ENCODE measurements at regions not wholly inside any gene's neighbourhood (a gene's known extent, or its start where the extent isn't known, plus 50 kb on each side); places are given as distances from the start of the nearest gene placed in this dataset.

DNA sequence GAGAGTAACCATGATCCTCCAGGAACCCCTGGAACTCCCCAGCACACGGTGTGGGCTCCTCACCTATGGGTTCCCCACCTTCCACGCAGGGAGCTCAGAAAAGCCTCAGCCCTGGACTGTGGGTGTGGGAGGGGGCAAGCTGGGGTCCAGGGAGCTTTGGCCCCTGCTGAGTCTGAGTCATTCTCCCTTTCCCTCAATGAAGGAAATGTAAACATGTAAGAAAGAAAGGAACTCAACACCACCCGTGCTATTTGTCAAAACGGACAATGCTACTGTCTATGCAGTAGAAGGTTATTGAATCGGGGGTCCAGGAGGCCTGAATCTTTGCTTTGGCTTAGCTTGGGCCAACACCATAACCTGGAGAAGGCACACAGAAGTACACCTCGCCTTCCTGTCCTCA is 222.8 kb downstream of the PMP22 start:
- DNase-seq (ENCODE audit: low read depth, low spot score): no peak

DNA sequence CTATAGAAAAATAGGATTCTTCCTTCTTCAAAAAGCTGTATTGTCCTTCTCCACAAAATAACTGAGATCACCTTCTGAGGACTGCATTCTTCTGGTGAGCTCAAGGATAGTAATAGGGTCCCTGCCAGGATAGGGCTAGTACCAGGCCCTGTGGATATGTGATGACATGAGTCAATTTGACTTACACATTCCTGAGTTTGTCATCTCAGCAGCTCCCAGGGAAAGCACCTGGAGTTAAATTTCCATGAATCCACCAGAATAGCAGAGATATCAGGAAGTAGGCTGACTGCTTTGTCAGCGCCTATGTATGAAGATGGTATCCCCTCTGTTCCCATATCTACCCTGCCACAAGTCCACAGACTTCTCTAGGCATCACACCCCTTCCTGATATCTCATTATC is 225.8 kb downstream of the PMP22 start:
- no peak for DNase-seq (ENCODE audit: low read depth, low spot score)

DNA sequence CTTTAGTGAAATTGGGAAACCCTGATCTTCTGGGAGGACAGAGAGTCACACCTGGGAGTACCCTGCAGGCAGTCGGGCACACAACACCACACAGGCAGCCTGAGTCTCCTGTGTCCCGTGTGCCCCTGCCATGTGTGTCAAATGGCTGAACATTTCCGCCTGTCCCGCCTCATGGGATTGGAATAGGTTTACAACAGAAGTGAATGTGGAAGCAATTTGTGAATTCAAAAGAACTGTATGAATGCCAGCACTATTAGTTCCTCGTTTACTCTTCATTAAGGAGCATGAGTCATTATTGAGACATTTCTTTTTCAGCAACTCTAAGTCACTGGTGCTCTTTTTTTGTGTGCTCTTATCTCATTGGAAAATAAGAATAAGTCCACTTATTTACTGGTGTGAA is 226.5 kb downstream of the PMP22 start:
- no peak for DNase-seq (ENCODE audit: low read depth, low spot score)

DNA sequence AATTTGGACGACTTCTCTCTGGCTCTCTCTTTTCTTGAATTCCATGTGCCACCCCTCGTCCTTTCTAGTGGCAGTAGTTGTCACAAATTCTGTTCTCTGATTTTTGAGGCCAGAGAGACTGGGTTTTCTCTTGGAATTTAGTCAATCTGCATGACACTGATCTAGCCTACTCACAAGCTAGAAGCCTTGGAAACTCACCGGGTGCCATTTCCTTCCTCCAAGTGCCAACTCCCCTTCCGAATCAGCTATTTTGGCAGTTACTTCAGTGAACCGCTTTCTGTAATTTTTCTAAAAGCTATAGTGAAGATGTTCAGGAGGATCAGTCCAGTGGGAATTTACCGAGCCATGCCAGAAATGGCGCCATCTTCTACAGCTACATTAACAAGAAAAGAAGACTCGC is 228.9 kb downstream of the PMP22 start:
- no peak for DNase-seq (ENCODE audit: low read depth, low spot score)

DNA sequence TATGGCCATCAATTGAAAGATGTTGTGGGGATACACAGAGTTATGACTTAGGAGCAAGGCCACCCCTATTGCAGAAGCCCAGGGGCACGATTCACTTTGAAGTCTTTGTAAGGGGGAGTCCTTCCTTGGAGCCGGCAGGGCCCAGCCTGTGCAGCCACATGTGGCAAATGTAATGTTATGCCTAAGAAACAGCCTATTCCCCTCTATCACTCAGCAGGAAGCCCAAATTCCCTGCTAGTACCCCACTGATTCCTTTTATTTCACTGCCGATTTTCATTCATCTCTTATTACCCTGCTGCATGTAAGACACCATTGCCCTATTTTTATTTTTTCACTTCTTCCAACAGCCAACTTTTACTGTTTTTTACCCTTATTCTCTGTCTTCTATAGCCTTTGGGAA is 233.2 kb downstream of the PMP22 start:
- no peak for DNase-seq (ENCODE audit: low read depth, low spot score)

DNA sequence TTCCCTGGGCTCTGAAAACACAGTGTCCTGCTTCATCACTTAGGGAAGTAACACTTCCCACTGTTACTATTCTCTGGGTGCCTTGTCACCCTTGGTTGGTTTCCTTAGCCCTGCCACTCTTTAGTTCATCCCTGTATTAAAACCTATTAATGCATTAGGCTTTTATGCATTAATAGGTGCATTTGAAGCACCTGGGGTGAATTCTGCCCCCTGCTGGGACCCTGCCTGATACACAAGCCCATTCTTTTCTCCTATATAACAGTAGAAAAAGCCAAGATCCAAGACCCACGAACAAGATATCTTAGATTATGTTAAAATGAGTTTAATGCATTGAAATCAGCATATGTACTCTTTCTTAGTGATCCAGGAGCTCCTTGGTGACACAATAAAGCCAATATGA is 235.7 kb downstream of the PMP22 start:
- no peak for DNase-seq (ENCODE audit: low read depth, low spot score)

DNA sequence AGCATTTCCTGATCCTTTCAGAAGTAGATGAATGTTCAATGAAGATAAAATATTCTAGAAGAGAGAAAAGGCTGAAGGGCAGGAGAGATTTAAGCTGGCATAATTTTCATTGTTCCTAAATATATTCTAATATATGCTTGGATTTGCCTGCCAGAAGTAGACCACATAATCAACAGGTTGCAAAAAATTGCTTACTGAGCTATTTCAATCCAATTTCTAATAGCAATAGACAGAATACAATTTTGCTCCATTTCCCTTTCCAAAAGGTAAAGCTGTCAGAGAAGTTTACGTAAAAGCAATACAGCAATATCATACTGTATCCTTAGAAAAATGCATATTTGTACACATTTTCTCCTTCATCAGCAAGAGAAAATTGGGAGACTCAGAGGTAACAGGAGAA is 237.3 kb downstream of the PMP22 start:
- no peak for DNase-seq (ENCODE audit: low read depth, low spot score)

DNA sequence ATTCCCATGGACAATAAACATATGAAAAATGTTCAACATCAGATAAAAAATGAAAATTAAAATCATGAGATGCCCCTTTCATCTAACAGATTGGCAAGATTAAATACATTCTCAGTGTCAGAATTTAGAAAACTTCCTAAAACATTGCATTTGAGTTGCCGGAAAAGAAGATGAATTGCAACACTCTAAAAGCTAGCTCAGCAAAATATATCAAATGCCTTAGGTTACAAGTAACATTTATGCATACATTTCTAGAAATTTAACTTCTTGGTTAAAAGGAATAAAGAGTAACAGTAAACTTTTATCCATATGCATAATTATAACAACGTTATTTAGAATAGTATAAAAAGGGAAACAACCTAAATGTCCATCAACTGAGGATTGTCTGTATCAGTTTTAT is 239.0 kb downstream of the PMP22 start:
- no peak for DNase-seq (ENCODE audit: low read depth, low spot score)

DNA sequence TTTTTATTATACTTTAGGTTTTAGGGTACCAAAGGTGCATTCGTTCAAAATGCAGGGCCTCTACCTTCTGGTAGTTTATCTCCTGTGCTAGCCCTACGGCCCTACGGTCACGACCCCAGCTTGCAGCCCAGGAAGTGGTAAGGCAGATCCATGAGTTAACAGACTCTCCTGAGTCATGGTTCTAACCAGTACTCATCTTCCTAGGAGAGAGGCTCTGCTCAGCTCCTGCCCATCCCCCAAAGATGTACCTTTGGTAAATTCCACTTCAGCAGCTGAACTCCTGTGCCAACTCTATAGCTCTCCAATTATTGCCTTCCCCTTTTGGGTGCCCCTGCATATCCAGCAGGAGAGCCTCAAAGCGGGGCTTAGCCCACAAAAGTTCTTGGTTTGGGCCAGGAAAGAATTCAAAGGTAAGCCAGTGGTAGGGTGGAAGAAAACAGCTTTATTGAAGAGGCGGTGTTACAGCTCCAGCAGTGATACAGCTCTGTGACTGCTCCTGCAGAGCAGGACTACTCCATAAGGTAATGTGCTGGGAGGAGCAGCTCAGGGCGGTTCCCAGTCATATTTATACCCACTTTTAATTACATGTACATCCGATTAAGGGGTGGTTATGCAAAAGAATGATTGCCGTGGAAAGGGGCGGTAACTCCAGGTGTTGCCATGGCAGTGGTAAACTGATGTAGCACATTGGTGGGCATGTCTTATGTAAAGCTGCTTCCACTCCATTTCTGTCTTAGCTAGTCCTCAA is 241.4 kb downstream of the PMP22 start:
- DNase-seq (ENCODE audit: low read depth, low spot score): no peak

DNA sequence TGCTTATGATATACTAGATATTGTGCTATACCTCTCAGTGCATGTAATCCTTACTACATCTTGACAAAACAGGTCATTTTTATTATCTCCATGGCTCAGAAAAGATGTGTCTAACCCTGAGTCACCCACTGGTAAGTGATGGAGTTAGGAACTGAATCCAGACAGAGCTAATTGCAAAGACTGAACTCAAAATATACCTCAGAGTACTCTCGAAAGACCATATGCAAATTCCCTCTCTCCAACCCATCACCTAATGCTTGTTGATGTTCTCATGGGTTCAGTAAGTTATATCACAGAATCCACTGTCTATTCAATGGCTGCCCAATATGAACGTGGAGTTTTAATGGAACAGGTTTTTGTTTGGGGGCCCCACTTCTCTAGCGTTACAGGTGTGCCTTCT is 246.0 kb downstream of the PMP22 start:
- no peak for DNase-seq (ENCODE audit: low read depth, low spot score)

DNA sequence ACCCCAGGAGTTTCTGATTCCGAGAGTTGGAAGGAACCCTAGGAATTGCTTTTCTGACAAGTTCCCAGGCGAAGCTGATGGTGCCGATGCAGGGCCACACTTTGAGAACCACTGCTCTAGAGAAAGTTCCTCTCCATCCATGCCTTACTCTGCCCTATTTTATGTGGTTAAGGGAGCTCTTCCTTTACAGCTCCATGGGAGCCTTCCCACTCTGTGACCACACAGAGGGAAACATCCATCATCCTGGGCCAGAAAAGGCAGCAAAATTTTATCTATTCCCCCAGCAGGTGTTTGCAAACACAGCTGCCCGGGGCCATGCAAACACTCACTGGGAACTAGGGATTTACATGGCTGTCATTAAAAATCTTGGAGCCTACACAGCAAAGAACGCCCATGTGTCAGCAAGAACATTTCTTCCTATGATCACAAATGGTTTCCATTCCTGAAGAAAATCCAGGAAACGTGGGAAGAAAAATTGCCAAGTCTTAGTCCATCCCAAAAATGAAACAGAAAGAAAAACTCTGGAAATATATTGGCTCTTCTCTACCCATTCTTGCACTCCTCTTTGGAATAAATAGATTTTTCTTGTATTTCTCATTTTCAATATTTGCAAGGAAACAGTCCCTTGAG is 252.7 kb downstream of the PMP22 start:
- no peak for DNase-seq (ENCODE audit: low read depth, low spot score)

DNA sequence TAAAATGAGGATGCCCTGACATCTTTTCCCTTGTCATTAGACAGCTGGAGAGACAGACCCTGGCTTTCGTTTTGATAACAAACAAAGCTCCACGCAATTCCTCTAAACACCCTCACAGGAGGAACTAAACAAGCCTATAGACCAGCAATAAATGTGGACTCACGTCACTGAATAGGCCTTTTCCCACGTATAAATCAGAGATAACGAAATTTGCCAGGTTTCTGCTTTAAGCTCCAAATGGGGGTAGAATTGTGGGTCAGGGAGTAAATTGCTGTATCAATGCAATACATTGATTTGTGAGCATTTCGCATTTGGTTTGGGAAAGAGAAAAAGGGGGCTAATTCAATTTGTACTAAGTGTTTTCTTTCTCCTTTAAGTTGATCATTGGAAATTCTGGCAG is 256.0 kb downstream of the PMP22 start:
- no peak for DNase-seq (ENCODE audit: low read depth, low spot score)

DNA sequence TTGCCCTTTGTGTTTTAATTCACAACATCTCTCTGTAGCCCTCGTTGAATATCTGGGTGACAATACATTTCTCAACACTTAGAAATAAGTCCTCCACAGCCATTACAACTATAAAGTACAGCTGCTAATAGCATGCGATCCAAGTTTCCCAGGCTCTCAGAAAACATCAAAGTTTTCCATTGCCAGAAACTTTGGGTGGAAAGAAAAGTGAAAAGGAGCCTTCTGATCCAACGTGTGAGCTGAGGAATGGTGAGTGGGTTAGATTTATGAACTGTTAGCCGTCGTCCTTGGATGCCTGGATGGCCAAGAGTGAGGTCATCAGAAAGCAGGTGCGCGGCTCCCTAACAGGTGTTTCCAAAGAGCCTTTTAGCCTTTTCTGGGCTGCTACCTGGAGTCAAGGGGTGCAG is 258.0 kb downstream of the PMP22 start:
- no peak for DNase-seq (ENCODE audit: low read depth, low spot score)

DNA sequence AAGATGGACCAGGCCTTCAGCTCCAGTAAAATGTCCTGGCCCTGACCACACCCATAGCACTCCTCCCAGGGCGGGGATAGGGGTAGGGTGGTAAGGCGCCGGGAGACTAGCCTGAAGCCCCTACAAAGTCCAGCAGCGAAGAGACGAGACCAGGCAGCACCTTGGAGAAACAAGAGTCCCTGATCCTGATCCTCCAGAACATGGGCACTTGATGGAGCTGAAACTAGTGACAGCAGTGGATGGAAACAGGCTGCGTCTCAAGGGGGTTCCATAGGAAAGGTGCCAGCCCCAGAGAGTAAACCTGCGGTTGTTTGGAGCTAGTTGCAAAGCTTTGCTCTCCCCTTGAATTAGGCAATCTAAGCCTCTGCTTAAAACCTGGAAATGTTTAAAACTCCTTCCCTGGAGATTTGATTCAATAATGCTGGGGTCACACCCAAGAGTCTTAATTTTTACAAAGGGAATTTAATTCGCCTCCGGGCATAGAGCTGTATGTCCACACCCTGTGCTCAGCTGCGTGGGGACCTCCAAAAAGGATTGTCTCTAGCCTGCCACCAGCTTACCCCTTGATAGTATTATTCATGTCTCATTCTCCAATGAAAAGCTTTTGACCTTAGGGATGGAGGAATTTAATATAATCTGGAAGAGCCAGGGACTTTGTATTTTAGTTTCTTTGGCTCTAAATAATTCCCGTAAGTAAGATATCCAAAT is 258.6 kb downstream of the PMP22 start:
- no peak for DNase-seq (ENCODE audit: low read depth, low spot score)

DNA sequence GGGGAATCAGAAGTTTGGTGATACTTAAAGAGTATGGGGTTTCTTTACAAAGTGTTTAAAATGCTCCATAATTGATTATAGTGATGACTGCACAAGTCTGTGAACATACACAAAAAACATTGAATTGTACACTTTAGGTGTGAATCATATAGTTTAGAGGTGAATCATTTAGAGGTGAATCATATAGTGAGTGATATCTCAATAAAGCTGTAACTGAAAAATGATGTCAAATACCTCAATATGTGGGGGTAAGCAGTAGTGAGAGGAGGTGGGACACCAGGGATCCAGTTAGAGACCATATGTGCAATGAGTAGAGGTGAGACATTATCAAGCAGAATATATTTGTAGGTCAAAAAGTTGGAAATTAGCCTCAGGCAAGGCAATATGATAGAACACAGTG is 264.5 kb downstream of the PMP22 start:
- no peak for DNase-seq (ENCODE audit: low read depth, low spot score)

DNA sequence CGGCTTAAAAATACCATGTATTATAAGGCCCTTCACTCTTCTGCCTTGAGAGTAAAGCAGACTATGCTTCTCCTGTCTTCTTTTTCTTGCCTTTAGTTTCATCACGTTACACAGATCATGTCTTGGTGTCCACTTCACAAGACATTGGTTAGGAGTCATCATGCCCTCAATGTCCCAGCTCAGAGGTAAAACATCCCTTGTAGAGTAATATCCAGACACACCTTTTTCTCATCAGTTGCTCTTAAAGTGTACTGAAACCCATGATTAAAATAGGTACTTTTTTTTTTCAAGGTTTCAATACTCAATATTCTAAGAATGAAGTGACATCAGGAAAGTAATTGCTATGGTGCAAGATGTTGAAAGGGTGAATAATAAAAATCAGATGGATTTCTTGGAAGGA is 267.8 kb downstream of the PMP22 start:
- no peak for DNase-seq (ENCODE audit: low read depth, low spot score)

DNA sequence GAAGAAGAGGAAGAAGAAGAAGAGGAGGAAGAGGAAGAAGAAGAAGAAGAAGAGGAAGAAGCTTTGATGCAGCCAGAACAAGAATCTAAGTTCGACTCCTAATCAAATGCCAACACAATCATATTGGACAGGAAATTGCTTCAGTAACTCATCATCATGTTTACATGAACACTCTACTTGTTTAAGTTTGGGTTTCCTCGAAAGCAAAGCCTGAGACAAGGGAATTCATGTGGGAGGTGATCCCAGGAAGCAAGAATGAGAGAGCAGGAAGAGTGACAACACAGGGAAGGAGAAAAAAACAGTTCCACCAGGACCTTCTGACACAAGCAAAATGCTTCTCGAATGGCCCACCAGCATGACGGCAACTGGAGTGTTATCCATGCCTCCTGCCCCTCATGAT is 279.0 kb downstream of the PMP22 start:
- DNase-seq (ENCODE audit: low read depth, low spot score): no peak

DNA sequence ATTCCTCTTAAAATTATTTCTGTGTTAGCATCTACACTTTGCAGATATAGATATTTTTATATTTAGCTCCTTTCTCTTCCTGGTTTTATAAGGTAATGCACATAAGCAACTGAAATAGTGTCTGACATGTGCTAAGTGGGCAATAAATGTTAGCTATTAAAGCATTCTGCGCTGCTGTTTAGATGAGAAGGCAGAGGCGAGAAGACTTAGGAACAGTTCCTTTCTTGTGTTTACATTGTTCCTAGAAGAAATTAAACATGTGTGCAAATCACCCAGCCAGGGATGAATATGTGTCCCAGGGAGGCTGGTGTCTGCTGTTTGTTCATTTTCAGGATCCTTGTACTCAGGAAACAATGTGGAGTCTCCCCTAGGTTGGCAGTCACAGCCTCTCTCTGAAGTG is 292.3 kb downstream of the PMP22 start:
- DNase-seq (ENCODE audit: low read depth, low spot score): no peak

DNA sequence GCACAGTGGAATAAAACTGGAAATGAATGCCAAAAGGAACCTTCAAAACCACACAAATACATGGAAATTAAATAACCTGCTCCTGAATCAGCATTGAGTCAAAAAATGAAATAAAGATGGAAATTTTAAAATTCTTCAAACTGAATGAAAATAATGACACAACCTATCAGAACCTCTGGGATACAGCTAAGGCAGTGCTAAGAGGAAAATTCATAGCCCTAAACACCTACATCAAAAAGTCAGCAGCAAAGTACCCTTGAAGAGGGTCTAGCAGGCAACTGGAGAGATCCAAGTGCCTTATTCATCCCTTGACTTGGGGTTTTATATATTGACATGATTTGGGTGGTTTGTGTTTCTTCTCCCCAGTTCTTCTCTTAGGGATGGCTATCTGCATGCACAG is 294.1 kb downstream of the PMP22 start:
- DNase-seq (ENCODE audit: low read depth, low spot score): no peak

DNA sequence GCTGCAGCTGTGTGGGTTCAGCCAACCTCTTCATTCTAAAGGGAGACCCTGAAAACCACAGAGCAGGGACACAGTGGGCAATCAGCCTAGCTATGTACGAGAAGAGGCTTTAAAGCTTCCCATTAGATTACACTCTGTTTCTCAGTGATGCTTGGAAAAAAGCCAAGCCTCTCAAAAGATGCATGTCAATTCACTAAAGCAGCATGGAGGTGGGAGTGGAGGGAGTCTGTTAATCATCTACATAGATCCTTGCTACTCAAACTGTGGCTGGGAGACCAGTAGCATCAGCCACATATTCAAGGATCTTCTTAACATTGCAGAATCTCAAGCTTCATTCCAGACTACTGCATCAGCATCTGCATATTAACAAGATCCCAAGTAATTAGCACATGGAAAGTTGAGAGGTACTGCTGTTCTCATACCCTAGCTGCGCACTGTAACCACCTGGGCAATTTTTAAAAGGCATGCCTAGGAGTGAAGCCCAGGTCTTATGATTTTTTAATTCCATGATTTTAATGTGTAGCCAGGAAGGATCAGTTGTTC is 305.9 kb downstream of the PMP22 start:
- DNase-seq (ENCODE audit: low read depth, low spot score): no peak

DNA sequence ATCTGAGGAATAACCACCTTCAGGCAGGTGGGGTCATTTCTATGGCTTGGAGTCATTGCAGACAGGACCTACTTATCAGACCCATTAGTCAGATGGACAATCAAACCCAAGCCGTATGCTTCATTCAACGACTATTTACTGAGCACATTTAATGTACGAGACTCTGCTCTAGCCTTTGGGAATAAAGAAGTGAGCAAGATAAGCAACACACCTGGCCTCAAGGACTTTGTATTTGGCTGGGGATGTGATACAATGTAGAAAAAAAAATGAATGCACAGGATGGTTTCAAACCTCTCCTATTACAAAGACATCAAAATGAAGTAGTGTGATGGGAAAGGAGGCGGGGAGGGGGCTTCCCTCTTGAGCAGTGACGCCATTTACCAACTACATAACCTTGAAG is 311.7 kb downstream of the PMP22 start:
- DNase-seq (ENCODE audit: low read depth, low spot score): no peak

DNA sequence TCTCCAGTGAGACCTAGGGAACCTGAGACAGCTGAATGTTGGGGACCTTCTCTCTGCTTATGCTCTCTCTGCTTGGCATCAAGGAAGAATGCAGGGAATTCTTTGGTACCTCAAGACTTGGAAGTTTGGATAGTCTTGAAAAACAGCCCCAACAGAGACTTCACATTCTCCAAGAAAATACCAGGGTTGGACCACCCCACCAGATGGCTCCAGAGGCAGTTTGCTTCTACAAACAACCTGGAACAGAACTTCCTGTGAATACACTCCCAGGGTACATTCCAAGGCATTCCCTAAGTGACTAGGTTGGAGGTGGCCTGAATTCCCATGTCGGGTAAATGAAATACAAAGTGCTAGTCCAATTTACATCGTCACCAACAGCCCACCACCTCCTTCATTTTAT is 314.4 kb downstream of the PMP22 start:
- no peak for DNase-seq (ENCODE audit: low read depth, low spot score)

DNA sequence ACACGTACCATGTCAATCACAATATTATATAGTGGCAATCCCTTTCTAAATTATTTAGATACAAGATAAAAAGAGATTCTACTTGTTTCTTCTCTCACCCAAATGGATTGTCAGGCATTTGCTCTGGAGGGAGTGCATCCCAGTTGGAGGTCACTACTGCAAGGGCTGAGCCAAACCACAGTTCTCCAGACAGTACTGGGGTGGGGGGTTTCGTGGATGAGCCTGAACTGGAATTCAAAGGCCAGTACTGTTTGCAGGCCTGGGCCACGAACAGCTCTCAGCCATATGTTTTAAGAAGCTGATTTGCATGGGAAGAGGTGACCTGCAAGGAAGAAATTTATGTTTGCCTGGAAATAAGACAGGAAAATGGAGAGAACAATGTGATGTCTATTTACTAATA is 314.9 kb downstream of the PMP22 start:
- DNase-seq (ENCODE audit: low read depth, low spot score): no peak
